ENCODE measurements at regions not wholly inside any gene's neighbourhood (a gene's known extent, or its start where the extent isn't known, plus 50 kb on each side); places are given as distances from the start of the nearest gene placed in this dataset.
"Not testable (repeated sequence)": the region's sequence is repeated elsewhere in the genome, so short reads cannot be mapped to it uniquely, and the experiment has no call there.

GRCh38 chr4:24195991-24196736 lies 306.3 kb upstream of the PPARGC1A start:
- no peak for DNase-seq

DNA sequence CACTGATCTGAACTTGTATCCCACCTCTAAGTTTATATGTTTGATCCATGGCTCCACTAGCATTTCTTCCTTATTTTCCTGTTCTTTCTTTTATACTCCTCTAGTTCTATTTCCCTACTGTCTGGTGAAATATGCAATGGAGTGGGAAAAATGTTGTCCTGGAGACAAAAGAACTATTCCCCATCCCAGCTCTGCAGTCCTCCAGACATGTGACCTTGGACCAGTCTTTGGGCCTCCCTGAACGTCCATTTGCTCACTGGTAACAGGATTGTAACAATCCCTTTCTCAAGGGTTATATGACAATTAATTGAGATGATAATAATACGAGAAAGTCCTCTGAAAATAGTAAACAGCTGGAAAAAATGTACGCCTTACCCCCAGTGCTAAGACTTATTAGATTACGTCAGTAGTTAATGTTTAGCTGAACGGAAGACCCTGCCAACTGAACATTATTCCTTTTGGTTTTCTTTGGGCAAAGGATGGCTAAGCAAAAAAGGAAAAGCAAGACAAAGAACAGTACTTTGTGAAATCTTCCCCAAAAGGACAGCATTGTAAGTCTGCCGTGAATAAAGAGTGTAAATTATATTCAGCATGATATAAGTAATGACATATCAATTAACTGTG lies 302.3 kb upstream of the PPARGC1A start:
- no peak for DNase-seq

DNA sequence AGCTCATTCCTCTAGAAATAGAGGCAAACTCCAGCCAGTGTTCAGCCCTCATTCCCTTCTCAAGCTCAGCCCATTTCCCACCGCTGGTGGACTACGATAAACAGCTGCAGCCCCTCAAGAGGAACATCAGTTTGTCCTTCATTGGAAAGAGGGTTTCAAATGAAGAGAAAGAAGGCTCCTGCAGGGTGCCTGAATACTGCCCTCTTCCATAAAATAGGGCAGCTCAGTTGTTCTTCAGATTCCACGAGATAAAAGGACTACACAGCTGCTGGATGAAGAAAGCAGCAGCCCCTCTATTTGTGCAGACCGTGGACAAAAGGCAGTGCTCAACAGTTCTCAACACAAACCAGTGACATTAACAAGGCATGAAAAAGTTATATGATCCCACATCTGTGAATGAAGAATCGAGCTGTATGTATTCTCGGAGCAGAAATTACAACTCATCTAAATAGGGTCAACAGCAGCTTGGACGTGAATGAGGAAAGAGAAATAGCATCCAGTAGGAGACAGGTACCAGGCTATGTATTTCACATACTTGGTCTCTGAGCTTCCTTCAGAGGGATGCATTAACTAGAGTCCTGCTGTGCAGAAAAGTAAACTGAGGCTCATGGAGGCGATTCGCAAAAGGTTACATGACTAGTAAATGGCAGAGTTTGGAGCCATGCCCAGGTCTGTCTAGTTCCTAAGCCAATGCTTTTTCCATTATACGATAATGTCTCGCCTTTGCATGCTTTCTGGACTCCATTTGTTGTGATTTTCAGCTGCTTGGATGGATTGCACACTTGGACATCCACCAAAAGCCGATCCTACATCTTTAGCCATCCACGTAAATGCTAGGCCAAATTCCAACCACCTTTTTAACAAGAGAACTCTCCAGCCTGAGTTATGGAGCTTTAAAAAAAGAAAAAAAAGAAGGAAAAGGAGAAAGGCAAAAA lies 301.2 kb upstream of the PPARGC1A start:
- DNase-seq, result no peak

DNA sequence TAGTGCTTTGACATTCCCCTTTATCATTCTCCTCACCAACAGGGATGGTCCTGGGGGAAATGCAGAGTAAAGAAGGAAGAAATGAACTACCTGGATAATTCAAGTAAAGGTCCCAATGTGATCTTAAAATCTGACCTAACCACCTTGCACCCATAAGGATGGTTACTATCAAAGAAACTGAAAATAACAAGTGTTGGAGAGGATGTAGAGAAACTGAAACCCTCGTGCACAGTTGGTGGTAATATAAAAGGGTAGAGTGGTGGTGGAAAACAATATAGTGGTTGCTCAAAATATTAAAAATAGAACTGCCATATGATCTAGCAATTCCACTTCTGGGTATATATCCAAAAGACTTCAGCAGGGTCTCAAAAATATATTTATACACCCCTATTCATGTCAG lies 298.6 kb upstream of the PPARGC1A start:
- DNase-seq, result no peak

DNA sequence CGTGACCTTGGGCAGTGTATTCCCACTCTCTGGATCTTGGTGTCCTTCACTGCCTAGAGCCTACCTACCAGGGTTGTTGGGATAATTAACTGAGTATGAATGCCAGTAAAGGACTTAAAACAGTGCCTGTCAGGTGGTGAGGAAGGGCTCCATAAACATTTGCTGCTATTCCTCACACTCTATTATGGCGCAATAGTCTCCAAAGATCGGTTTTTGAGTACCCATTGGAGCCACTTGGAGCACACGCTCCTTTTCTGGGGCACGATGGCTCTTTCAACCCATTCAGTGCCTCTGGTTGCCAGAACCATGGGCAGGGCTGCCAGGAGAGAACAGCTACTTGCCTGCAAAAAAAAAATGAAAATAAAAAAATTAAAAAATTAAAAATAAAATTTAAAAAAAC lies 296.6 kb upstream of the PPARGC1A start:
- no peak for DNase-seq

DNA sequence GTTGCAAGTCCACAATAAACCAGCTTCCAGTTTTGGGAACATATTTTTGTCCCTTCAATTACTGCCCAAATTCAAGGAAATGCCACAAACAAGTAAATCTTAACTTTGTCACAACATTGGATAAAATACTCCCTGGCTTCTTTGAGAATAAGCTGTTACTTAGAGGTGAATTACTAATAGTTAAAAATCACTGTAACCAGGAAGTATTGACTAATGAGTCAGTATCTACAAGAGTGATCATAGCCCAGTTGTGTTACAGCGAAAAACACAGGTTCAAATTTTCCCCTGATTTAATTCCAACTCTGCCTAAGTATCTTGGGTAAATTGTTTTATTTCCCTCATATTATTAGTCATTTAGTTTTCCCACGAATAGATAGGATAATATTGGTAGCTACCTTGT lies 291.2 kb upstream of the PPARGC1A start:
- no peak for DNase-seq

GRCh38 chr4:24180586-24180985 lies 290.7 kb upstream of the PPARGC1A start:
- no peak for DNase-seq

GRCh38 chr4:24179201-24179840 lies 289.5 kb upstream of the PPARGC1A start:
- DNase-seq, result no peak

DNA sequence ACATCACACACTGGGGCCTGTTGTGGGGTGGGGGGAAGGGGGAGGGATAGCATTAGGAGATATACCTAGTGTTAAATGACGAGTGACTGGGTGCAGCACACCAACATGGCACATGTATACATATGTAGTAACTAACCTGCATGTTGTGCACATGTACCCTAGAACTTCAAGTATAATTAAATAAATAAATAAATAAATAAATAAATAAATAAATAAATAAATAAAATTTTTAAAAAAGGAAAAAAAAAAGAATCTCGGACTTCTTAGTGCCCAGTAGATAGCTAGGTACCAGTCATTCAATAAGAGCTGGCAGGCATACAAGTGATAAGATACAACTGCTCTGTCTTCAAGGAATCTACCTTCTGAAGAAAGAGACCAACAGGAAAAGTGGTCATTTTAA lies 287.6 kb upstream of the PPARGC1A start:
- not testable (repeated sequence) for DNase-seq

DNA sequence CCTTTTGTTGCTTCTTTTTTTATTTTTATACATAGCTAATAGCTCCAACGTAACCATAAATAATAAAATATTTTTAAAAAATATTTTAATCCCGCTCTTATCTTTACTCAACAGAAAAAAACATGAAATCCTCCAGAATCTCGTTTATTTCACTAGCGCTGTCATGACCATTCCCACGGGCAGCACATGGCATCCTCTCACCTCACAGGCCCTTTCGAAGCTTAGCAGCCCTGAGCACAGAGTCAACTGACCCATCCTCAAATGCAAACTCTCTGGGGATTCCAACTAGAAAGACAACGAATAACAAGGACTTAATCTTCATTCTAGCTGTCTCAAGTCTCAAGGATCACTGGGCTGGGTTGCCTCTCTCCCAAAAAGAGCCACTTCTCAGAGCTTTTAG lies 285.9 kb upstream of the PPARGC1A start:
- DNase-seq, result no peak

DNA sequence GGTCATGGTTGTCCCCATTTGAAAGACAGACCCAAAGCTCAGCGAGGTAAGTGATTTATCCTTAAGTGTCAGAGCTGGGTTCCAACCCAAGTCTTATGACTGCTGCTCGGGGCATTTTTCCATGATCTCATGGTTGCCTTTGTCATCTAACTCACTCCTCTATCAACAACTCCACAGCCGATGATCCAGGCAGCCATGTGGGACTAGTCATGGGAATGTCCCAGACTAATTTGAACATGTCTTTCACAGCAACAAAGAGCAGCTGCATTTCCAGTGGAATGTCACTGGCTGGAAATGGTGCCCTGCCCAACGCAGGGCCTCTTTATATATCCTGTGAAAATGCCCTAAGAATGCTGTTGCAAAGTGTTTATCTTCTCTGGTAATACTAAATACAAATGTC lies 284.8 kb upstream of the PPARGC1A start:
- DNase-seq, result no peak

GRCh38 chr4:24172406-24172805 lies 282.6 kb upstream of the PPARGC1A start:
- no peak for DNase-seq

DNA sequence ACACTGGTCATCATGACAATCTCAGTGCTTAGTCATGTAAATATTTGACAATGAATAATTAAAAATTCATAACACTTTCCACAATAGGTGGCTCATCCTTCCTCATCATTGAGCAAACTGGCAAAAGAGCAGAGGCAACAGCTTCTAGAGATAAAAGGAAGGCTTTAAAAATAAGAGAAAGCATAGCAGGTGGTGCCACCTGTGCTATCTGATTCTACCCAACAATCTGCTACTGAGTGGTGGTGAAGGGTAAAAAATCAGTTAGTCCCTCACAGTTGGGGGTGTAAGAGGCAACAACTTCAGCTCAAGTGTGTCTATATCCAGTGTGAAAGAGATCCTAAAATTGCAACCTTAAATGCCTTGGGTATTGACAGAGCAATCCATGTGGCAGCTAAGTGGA lies 280.1 kb upstream of the PPARGC1A start:
- DNase-seq, result no peak

GRCh38 chr4:24168658-24169057 lies 278.8 kb upstream of the PPARGC1A start:
- DNase-seq, result no peak

DNA sequence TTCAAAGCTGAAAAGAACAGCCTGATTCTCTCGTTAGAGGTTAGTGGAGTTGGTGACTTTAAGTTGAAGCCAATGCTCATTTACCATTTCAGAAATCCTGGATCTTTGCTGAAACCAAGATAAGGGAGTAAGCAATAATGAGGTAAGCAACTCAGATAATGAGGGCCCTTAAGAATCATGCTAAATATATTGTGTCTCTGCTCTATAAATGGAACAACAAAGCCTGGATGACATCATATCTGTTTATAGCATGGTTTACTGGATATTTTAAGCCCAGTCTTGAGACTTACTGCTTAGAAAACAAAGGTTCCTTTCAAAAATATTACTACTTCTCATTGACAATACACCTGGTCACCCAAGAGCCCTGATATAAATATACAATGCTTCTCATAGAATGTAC lies 276.7 kb upstream of the PPARGC1A start:
- DNase-seq, result no peak

GRCh38 chr4:24164797-24165196 lies 274.9 kb upstream of the PPARGC1A start:
- no peak for DNase-seq

GRCh38 chr4:24164054-24164693 lies 274.3 kb upstream of the PPARGC1A start:
- DNase-seq, result no peak

DNA sequence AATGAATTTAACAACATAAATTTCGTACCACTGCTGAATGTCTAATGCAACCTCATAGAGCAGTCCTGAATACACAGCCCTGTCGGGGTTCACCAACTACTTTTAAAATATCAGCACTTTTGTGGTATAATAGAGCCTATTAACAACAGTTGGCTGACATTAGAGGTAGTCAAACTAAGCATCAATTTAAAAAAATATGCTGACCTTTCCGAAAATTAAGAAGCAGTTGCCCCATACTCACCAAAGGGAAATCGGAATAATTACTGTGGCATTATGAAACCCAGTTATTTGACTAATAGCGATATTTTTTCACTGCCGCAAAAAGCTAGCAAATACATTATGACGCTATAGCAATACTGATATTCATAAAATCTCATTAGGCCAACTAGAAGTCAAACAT lies 273.5 kb upstream of the PPARGC1A start:
- no peak for DNase-seq

- DNase-seq, result no peak
Measured at GRCh38 chr4:24160358-24160757, 270.5 kb upstream of the PPARGC1A start.

- DNase-seq, result no peak
Measured at GRCh38 chr4:24158031-24158430, 268.2 kb upstream of the PPARGC1A start.

GRCh38 chr4:24150034-24150433 lies 260.2 kb upstream of the PPARGC1A start:
- DNase-seq, result no peak

DNA sequence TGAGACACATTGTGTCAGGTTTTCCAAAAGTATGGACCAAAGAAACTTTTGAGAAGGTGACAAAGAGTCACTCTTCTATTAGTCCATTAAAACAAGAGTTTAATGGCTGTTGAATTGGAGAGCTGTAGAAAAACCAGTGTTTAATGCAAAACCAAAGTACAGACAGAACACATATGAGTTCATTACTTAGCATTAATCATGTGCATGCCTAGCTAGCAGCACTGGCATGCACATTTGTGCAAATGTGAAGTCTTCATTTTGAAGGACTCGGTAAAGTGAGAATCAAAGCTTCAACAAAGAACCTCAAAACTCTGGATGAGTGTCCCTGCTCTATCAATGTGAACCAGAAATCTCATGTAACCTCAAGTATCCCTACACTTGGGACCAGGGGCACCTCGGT lies 256.3 kb upstream of the PPARGC1A start:
- DNase-seq, result no peak

GRCh38 chr4:24145591-24145990 lies 255.7 kb upstream of the PPARGC1A start:
- DNase-seq, result no peak

Data from suppressor macrophage treated with lipopolysaccharide for 1 hour (primary cell).